ENCODE measurements at regions not wholly inside any gene's neighbourhood (a gene's known extent, or its start where the extent isn't known, plus 50 kb on each side); places are given as distances from the start of the nearest gene placed in this dataset.

- Histone ChIP-seq H3K4me3 (no peak overlapping the region), H3K4me1 (peaks cover 19% of the 10 kb centered on the region), H3K27ac (no peak overlapping the region), H3K9me3 (no peaks in the 10 kb centered on the region), H3K36me3 (no peaks in the 10 kb centered on the region), H3K27me3 (ENCODE audit: low read depth) (no peaks in the 10 kb centered on the region)
- intact Hi-C loops (cut with DNase I), result no loop called here
- ATAC-seq (peak; percentile 35 to 67), DNase-seq (peak; percentile 67)
- peak; percentile 46 for TF ChIP-seq CTCF (IDR thresholded peaks at IDR 0.05)
Measured at GRCh38 chr16:85428168-85428898, 184.8 kb upstream of the GSE1 start.

- Histone ChIP-seq H3K4me1 (peaks cover 11% of the 10 kb centered on the region), H3K36me3 (no peaks in the 10 kb centered on the region), H3K4me3 (no peak overlapping the region), H3K9me3 (no peaks in the 10 kb centered on the region), H3K27me3 (ENCODE audit: low read depth) (no peaks in the 10 kb centered on the region), H3K27ac (no peak overlapping the region)
- intact Hi-C loops (cut with DNase I), result no loop called here
- no peak for TF ChIP-seq CTCF (IDR thresholded peaks at IDR 0.05)
- peak; percentile 41 for DNase-seq
- ATAC-seq, result no peak
Measured at GRCh38 chr16:85428899-85429775, 184.0 kb upstream of the GSE1 start.

GRCh38 chr16:85429776-85430522 is 183.2 kb upstream of the GSE1 start:
- ATAC-seq (no peak), DNase-seq (peak; percentile 14)
- Histone ChIP-seq H3K9me3 (no peaks in the 10 kb centered on the region), H3K4me1 (peaks cover 3% of the 10 kb centered on the region), H3K27me3 (ENCODE audit: low read depth) (no peaks in the 10 kb centered on the region), H3K27ac (no peak overlapping the region), H3K36me3 (no peaks in the 10 kb centered on the region), H3K4me3 (no peak overlapping the region)
- no peak for TF ChIP-seq CTCF (IDR thresholded peaks at IDR 0.05)
- intact Hi-C loops (cut with DNase I), result no loop called here

GRCh38 chr16:85430523-85431421 is 182.3 kb upstream of the GSE1 start:
- intact Hi-C loops (cut with DNase I), result no loop called here
- DNase-seq (peak; percentile 48), ATAC-seq (peak; percentile 23)

More at GRCh38 chr16:85430523-85431421, 182.3 kb upstream of the GSE1 start:
- H3K4me3 ChIP-seq, result no peak overlapping the region
- H3K9me3 ChIP-seq, result no peaks in the 10 kb centered on the region
- no peak overlapping the region for H3K27ac ChIP-seq
- H3K36me3 ChIP-seq, result no peaks in the 10 kb centered on the region
- no peak for TF ChIP-seq CTCF (IDR thresholded peaks at IDR 0.05)
- H3K4me1 ChIP-seq, result no peaks in the 10 kb centered on the region
- H3K27me3 ChIP-seq (ENCODE audit: low read depth), result no peaks in the 10 kb centered on the region

Measured in lower lobe of right lung (tissue), 2 donors.